H1 (cell line): ENCODE measurements at regions not wholly inside any gene's neighbourhood (a gene's known extent, or its start where the extent isn't known, plus 50 kb on each side); places are given as distances from the start of the nearest gene placed in this dataset.

ENCODE experiments used
- BRCA1 ChIP-seq: IDR thresholded peaks from 2 replicates; pipeline ENCODE4 v1.6.1; 2012; ENCODE audit warnings: low read depth, low read length, improper control_type of control experiment
- EP300 ChIP-seq, 2 experiments: IDR thresholded peaks; 1 replicate in 1 of 2; 2 replicates in 1 of 2; pipeline ENCODE4 v1.6.1; 2011 to 2012; ENCODE audit warnings: low read depth in 2 of 2, low read length in 2 of 2, mild to moderate bottlenecking in 2 of 2, borderline replicate concordance in 1 of 2, inconsistent platforms in 1 of 2, moderate library complexity in 1 of 2
- RFX5 ChIP-seq: IDR thresholded peaks from 2 replicates; pipeline ENCODE4 v1.6.1; 2011; ENCODE audit warnings: low read depth, low read length, improper control_type of control experiment, borderline replicate concordance
- SAP30 ChIP-seq: fragments of 300-600 bp; sonication (generic); IDR thresholded peaks from 2 replicates; pipeline ENCODE4 v1.7.1; 2012; ENCODE audit warnings: low read length, moderate library complexity, mild to moderate bottlenecking, inconsistent platforms; ENCODE audit not compliant: insufficient read depth, insufficient replicate concordance
- ZNF274 ChIP-seq: IDR thresholded peaks from 2 replicates; pipeline ENCODE4 v1.7.0; 2012; ENCODE audit warnings: low read length, borderline replicate concordance; ENCODE audit errors: extremely low read depth
- TF ChIP-seq, protein P1 (sequence below), 3 experiments: IDR thresholded peaks; 1 replicate in 2 of 3; 2 replicates in 1 of 3; pipeline versions ENCODE4 v1.5.1 to v1.6.1; 2011; ENCODE audit warnings: low read length in 3 of 3, mild to moderate bottlenecking in 3 of 3, inconsistent platforms in 2 of 3, low read depth in 1 of 3, moderate library complexity in 1 of 3; ENCODE audit not compliant: insufficient read depth in 1 of 3; ENCODE audit errors: control extremely low read depth in 1 of 3
- TF ChIP-seq, protein P2 (sequence below): fragments of 300-600 bp; sonication (generic); IDR thresholded peaks from 2 replicates; pipeline ENCODE4 v1.7.1; 2012; ENCODE audit warnings: low read length, moderate library complexity, mild to moderate bottlenecking, inconsistent platforms; ENCODE audit not compliant: insufficient replicate concordance

DNA sequence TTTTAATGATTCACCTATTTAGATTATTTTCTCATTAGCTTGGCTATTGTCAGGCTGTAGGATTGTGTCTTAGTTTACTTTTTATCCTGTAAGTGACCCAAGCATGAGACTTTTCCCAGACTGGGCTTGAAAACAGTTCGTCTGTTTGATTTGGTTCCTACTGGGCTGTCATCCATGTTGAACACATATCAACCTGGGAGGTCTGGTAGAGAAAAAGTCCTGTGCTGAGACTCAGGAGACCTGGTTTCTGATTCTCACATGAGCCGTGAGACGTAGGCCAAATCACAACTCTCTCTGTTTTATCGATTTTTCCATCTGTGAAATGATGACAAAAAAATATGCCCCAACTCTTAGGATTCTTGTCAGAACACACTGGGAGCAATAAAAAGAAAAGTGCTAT lies 98.8 kb upstream of the GALNT15 start (continued):
- TF ChIP-seq, protein P1, sequence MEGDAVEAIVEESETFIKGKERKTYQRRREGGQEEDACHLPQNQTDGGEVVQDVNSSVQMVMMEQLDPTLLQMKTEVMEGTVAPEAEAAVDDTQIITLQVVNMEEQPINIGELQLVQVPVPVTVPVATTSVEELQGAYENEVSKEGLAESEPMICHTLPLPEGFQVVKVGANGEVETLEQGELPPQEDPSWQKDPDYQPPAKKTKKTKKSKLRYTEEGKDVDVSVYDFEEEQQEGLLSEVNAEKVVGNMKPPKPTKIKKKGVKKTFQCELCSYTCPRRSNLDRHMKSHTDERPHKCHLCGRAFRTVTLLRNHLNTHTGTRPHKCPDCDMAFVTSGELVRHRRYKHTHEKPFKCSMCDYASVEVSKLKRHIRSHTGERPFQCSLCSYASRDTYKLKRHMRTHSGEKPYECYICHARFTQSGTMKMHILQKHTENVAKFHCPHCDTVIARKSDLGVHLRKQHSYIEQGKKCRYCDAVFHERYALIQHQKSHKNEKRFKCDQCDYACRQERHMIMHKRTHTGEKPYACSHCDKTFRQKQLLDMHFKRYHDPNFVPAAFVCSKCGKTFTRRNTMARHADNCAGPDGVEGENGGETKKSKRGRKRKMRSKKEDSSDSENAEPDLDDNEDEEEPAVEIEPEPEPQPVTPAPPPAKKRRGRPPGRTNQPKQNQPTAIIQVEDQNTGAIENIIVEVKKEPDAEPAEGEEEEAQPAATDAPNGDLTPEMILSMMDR (IDR thresholded peaks at IDR 0.05; ENCODE audit: control extremely low read depth in 1 of 3, insufficient read depth in 1 of 3, low read depth in 1 of 3, low read length in 3 of 3) = no peak
- TF ChIP-seq, protein P2, sequence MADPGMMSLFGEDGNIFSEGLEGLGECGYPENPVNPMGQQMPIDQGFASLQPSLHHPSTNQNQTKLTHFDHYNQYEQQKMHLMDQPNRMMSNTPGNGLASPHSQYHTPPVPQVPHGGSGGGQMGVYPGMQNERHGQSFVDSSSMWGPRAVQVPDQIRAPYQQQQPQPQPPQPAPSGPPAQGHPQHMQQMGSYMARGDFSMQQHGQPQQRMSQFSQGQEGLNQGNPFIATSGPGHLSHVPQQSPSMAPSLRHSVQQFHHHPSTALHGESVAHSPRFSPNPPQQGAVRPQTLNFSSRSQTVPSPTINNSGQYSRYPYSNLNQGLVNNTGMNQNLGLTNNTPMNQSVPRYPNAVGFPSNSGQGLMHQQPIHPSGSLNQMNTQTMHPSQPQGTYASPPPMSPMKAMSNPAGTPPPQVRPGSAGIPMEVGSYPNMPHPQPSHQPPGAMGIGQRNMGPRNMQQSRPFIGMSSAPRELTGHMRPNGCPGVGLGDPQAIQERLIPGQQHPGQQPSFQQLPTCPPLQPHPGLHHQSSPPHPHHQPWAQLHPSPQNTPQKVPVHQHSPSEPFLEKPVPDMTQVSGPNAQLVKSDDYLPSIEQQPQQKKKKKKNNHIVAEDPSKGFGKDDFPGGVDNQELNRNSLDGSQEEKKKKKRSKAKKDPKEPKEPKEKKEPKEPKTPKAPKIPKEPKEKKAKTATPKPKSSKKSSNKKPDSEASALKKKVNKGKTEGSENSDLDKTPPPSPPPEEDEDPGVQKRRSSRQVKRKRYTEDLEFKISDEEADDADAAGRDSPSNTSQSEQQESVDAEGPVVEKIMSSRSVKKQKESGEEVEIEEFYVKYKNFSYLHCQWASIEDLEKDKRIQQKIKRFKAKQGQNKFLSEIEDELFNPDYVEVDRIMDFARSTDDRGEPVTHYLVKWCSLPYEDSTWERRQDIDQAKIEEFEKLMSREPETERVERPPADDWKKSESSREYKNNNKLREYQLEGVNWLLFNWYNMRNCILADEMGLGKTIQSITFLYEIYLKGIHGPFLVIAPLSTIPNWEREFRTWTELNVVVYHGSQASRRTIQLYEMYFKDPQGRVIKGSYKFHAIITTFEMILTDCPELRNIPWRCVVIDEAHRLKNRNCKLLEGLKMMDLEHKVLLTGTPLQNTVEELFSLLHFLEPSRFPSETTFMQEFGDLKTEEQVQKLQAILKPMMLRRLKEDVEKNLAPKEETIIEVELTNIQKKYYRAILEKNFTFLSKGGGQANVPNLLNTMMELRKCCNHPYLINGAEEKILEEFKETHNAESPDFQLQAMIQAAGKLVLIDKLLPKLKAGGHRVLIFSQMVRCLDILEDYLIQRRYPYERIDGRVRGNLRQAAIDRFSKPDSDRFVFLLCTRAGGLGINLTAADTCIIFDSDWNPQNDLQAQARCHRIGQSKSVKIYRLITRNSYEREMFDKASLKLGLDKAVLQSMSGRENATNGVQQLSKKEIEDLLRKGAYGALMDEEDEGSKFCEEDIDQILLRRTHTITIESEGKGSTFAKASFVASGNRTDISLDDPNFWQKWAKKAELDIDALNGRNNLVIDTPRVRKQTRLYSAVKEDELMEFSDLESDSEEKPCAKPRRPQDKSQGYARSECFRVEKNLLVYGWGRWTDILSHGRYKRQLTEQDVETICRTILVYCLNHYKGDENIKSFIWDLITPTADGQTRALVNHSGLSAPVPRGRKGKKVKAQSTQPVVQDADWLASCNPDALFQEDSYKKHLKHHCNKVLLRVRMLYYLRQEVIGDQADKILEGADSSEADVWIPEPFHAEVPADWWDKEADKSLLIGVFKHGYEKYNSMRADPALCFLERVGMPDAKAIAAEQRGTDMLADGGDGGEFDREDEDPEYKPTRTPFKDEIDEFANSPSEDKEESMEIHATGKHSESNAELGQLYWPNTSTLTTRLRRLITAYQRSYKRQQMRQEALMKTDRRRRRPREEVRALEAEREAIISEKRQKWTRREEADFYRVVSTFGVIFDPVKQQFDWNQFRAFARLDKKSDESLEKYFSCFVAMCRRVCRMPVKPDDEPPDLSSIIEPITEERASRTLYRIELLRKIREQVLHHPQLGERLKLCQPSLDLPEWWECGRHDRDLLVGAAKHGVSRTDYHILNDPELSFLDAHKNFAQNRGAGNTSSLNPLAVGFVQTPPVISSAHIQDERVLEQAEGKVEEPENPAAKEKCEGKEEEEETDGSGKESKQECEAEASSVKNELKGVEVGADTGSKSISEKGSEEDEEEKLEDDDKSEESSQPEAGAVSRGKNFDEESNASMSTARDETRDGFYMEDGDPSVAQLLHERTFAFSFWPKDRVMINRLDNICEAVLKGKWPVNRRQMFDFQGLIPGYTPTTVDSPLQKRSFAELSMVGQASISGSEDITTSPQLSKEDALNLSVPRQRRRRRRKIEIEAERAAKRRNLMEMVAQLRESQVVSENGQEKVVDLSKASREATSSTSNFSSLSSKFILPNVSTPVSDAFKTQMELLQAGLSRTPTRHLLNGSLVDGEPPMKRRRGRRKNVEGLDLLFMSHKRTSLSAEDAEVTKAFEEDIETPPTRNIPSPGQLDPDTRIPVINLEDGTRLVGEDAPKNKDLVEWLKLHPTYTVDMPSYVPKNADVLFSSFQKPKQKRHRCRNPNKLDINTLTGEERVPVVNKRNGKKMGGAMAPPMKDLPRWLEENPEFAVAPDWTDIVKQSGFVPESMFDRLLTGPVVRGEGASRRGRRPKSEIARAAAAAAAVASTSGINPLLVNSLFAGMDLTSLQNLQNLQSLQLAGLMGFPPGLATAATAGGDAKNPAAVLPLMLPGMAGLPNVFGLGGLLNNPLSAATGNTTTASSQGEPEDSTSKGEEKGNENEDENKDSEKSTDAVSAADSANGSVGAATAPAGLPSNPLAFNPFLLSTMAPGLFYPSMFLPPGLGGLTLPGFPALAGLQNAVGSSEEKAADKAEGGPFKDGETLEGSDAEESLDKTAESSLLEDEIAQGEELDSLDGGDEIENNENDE = no peak
- no peak for TF ChIP-seq SAP30
- no peak for TF ChIP-seq ZNF274
- TF ChIP-seq EP300 (IDR thresholded peaks at IDR 0.05; ENCODE audit: borderline replicate concordance in 1 of 2, low read depth in 2 of 2, low read length in 2 of 2) = no peak
- no peak for TF ChIP-seq BRCA1
- no peak for TF ChIP-seq RFX5
